Spleen (tissue), 11 donors: ENCODE measurements at regions not wholly inside any gene's neighbourhood (a gene's known extent, or its start where the extent isn't known, plus 50 kb on each side); places are given as distances from the start of the nearest gene placed in this dataset.
"Not testable (repeated sequence)": the region's sequence is repeated elsewhere in the genome, so short reads cannot be mapped to it uniquely, and the experiment has no call there.

Source experiments
- DNase-seq: peaks from one replicate; pipeline ENCODE4 v3.0.0-alpha.2; 2020
- H3K27ac ChIP-seq, 8 donors: fragments of 200-600 bp; sonication (generic) in 7 of 8; 1 replicate in 4 of 8; 2 replicates in 4 of 8; pipeline versions ENCODE4 v1.5.0 to v1.8.0; 2016 to 2021; ENCODE audit warnings: inconsistent platforms in 4 of 8, mild to moderate bottlenecking in 4 of 8, moderate library complexity in 1 of 8
- H3K27me3 ChIP-seq, 7 donors: fragments of 200-600 bp; sonication (generic) in 6 of 7; replicated peaks in 1 of 7; 1 replicate in 4 of 7; 2 replicates in 3 of 7; pipeline versions ENCODE4 v1.5.0 to v1.8.0; 2016 to 2021; ENCODE audit warnings: inconsistent platforms in 3 of 7, mild to moderate bottlenecking in 1 of 7
- H3K36me3 ChIP-seq, 6 donors: fragments of 200-600 bp; sonication (generic) in 5 of 6; 1 replicate in 4 of 6; 2 replicates in 2 of 6; pipeline versions ENCODE4 v1.5.0 to v1.8.0; 2016 to 2021; ENCODE audit warnings: inconsistent platforms in 2 of 6
- H3K4me1 ChIP-seq, 6 donors: fragments of 200-600 bp; sonication (generic) in 5 of 6; 1 replicate in 3 of 6; 2 replicates in 3 of 6; pipeline versions ENCODE4 v1.5.0 to v1.8.0; 2016 to 2021; ENCODE audit warnings: inconsistent platforms in 3 of 6
- H3K4me3 ChIP-seq, 8 donors: fragments of 200-600 bp; sonication (generic) in 7 of 8; 1 replicate in 4 of 8; 2 replicates in 4 of 8; pipeline versions ENCODE4 v1.5.0 to v1.8.0; 2016 to 2021; ENCODE audit warnings: inconsistent platforms in 4 of 8, mild to moderate bottlenecking in 4 of 8, moderate library complexity in 2 of 8
- H3K9me3 ChIP-seq, 8 donors: fragments of 200-600 bp; sonication (generic) in 7 of 8; 1 replicate in 4 of 8; 2 replicates in 4 of 8; pipeline versions ENCODE4 v1.5.0 to v1.8.0; 2016 to 2021; ENCODE audit warnings: inconsistent platforms in 4 of 8
- CTCF ChIP-seq, 11 experiments: fragments of 200-600 bp in 7 of 11; fragments of 450-650 bp in 4 of 11; sonication (generic) in 4 of 11; IDR thresholded peaks in 8 of 11; conservative IDR thresholded peaks in 3 of 11; 1 replicate in 7 of 11; 2 replicates in 4 of 11; pipeline versions ENCODE4 v1.4.0 to v1.8.0; 2016 to 2021; ENCODE audit warnings: antibody characterized with exemption in 11 of 11, inconsistent platforms in 4 of 11, mild to moderate bottlenecking in 1 of 11
- POLR2A ChIP-seq, 3 donors: fragments of 450-650 bp; IDR thresholded peaks; one replicate each; pipeline ENCODE4 v1.5.1; 2017; ENCODE audit warnings: antibody characterized with exemption in 3 of 3, mild to moderate bottlenecking in 1 of 3
- POLR2AphosphoS5 ChIP-seq, 3 donors: sonication (generic); formaldehyde crosslinking; IDR thresholded peaks; one replicate each; pipeline ENCODE4 v1.5.1; 2017; ENCODE audit warnings: antibody characterized with exemption in 3 of 3
- WGBS, 5 donors: extraction: QIAGEN DNeasy Blood & Tissue Kit in 3 of 5; methylation state at CpG; one replicate each; pipeline versions ENCODE4 v1.1.5 to v1.1.7; 2013 to 2018; 5-methylcytosine and 5-hydroxymethylcytosine counted together
- intact Hi-C: fragments of 100-400 bp; cut with DNase I; formaldehyde crosslinking; loops from one replicate; pipeline ENCODE4 v1.15.0; 2023; ENCODE audit warnings: low total_unique reads
- donor health status: healthy with polysubstance abuse.
- donor health status: DM: no; HTN: no; CAD: no; lungs with moderate emphysema.
- donor health status: DM: no; HTN: no; CAD: no.
- donor health status: Bipolar disorder and iron deficiency.
- donor health status: healthy.
- donor health status: DM: no; HTN: no; CAD: no.
- donor health status: DM: yes; HTN: yes; CAD: no.

- H3K9me3 ChIP-seq, result peaks cover 0 to 10% (median 0%) of the 10 kb centered on the region in 8 donors
- 49 to 72% (median 57%) methylated on average over 5 of the region's 5 CpGs for WGBS, 5 donors
- TF ChIP-seq CTCF (IDR thresholded peaks at IDR 0.05 in 8 of 11, conservative IDR thresholded peaks at IDR 0.05 in 3 of 11), result no peak
- TF ChIP-seq POLR2A (IDR thresholded peaks at IDR 0.05), result no peak
- TF ChIP-seq POLR2AphosphoS5 (IDR thresholded peaks at IDR 0.05), result no peak
- no peaks in the 10 kb centered on the region for H3K36me3 ChIP-seq
- no peaks in the 10 kb centered on the region for H3K4me1 ChIP-seq
- no peak overlapping the region for H3K27ac ChIP-seq
- no peak overlapping the region for H3K4me3 ChIP-seq
- no peaks in the 10 kb centered on the region for H3K27me3 ChIP-seq
- DNase-seq, result no peak
- intact Hi-C loops, result no loop called here
Observed at GRCh38 chr5:84706678-84707641, 322.3 kb upstream of the EDIL3 start.

- H3K4me3 ChIP-seq, H3K27me3 ChIP-seq, intact Hi-C loops, H3K4me1 ChIP-seq, H3K36me3 ChIP-seq, DNase-seq, H3K27ac ChIP-seq: not testable (repeated sequence)
- peaks cover 0 to 23% (median 18%) of the 10 kb centered on the region in 8 donors for H3K9me3 ChIP-seq
- 84 to 94% (median 89%) methylated on average over 3 to 6 of the region's 7 CpGs for WGBS, 5 donors
Observed at GRCh38 chr5:84700545-84700944, 315.9 kb upstream of the EDIL3 start.

GRCh38 chr5:84696651-84697050, 312.0 kb upstream of the EDIL3 start:
- H3K27me3 ChIP-seq, result no peaks in the 10 kb centered on the region
- no peaks in the 10 kb centered on the region for H3K36me3 ChIP-seq
- no peak overlapping the region for H3K27ac ChIP-seq
- H3K9me3 ChIP-seq, result peaks cover 0 to 25% (median 19%) of the 10 kb centered on the region in 8 donors
- no peaks in the 10 kb centered on the region for H3K4me1 ChIP-seq
- no peak overlapping the region for H3K4me3 ChIP-seq
- intact Hi-C loops, result no loop called here
- DNase-seq, result no peak
- no peak for TF ChIP-seq POLR2A (IDR thresholded peaks at IDR 0.05)
- TF ChIP-seq CTCF (IDR thresholded peaks at IDR 0.05 in 8 of 11, conservative IDR thresholded peaks at IDR 0.05 in 3 of 11), result no peak
- TF ChIP-seq POLR2AphosphoS5 (IDR thresholded peaks at IDR 0.05), result no peak
- 38 to 86% (median 77%) methylated on average over 2 of the region's 2 CpGs for WGBS, 5 donors

GRCh38 chr5:84695330-84695729, 310.6 kb upstream of the EDIL3 start:
- 87 to 93% (median 91%) methylated on average over 3 of the region's 3 CpGs for WGBS, 5 donors

More at GRCh38 chr5:84695330-84695729, 310.6 kb upstream of the EDIL3 start:
- intact Hi-C loops, result no loop called here
- Histone ChIP-seq H3K27me3 (no peaks in the 10 kb centered on the region), H3K27ac (no peak overlapping the region), H3K4me1 (no peaks in the 10 kb centered on the region), H3K36me3 (no peaks in the 10 kb centered on the region), H3K4me3 (no peak overlapping the region), H3K9me3 (peaks cover 0 to 25% (median 19%) of the 10 kb centered on the region in 8 donors)
- DNase-seq, result no peak
- TF ChIP-seq CTCF (IDR thresholded peaks at IDR 0.05 in 8 of 11, conservative IDR thresholded peaks at IDR 0.05 in 3 of 11), result no peak
- TF ChIP-seq POLR2A (IDR thresholded peaks at IDR 0.05), result no peak
- TF ChIP-seq POLR2AphosphoS5 (IDR thresholded peaks at IDR 0.05), result no peak
